SK-N-SH treated with all-trans-retinoic acid at 6 μM for 48 hours (cell line): ENCODE measurements at regions not wholly inside any gene's neighbourhood (a gene's known extent, or its start where the extent isn't known, plus 50 kb on each side); places are given as distances from the start of the nearest gene placed in this dataset.

ENCODE experiments used
- PATZ1 ChIP-seq: fragments of 250-450 bp; sonication (Bioruptor Pico); IDR thresholded peaks from 2 replicates; pipeline ENCODE4 v1.8.0; 2020; ENCODE audit warnings: mild to moderate bottlenecking, moderate library complexity, borderline replicate concordance

- TF ChIP-seq PATZ1: no peak
Measured at GRCh38 chr16:22967521-22968095, 153.6 kb downstream of the HS3ST2 start (continued).
